ENCODE measurements at regions not wholly inside any gene's neighbourhood (a gene's known extent, or its start where the extent isn't known, plus 50 kb on each side); places are given as distances from the start of the nearest gene placed in this dataset.

- no peak for TF ChIP-seq CTCF (conservative IDR thresholded peaks at IDR 0.05)
- Histone ChIP-seq H3K4me2 (ENCODE audit: insufficient read depth, insufficient read length, low read length) (no peak overlapping the region), H3K27ac (ENCODE audit: insufficient read length, low read depth, low read length) (no peak overlapping the region), H4K20me1 (ENCODE audit: control insufficient read depth, insufficient read depth, insufficient read length) (no peaks in the 10 kb centered on the region), H3K79me1 (ENCODE audit: insufficient read depth, low read depth, low read length, poor library complexity, severe bottlenecking) (no peaks in the 10 kb centered on the region), H2BK12ac (ENCODE audit: insufficient read length, low read depth, low read length) (no peak overlapping the region), H2BK5ac (ENCODE audit: insufficient read length, low read length) (no peak overlapping the region), H3K56ac (ENCODE audit: insufficient read length, low read depth, low read length) (no peak overlapping the region), H3K27me3 (ENCODE audit: insufficient read depth, low read length) (no peaks in the 10 kb centered on the region), H3K9me3 (ENCODE audit: control insufficient read depth, low read depth, low read length) (no peaks in the 10 kb centered on the region), H3T11ph (ENCODE audit: low read length) (no peak overlapping the region), H3K23me2 (ENCODE audit: insufficient read length, low read depth, low read length, poor library complexity, severe bottlenecking) (no peaks in the 10 kb centered on the region), H2BK120ac (ENCODE audit: low read depth, low read length, poor library complexity, severe bottlenecking) (no peak overlapping the region), H2AK5ac (ENCODE audit: insufficient read length, low read length) (no peak overlapping the region), H3K4me1 (ENCODE audit: insufficient read depth, low read length) (no peaks in the 10 kb centered on the region), H3K18ac (ENCODE audit: insufficient read length, low read depth, low read length) (no peak overlapping the region), H3K79me2 (ENCODE audit: insufficient read depth, low read length) (no peaks in the 10 kb centered on the region), H3K23ac (ENCODE audit: insufficient read length, low read depth, low read length) (no peak overlapping the region), H3K9ac (ENCODE audit: extremely low read depth, insufficient read length, low read length) (no peak overlapping the region), H4K8ac (replicated peaks; ENCODE audit: insufficient read length, low read depth, low read length) (no peak overlapping the region), H3K4ac (ENCODE audit: low read depth, low read length) (no peak overlapping the region), H2AFZ (ENCODE audit: low read length) (no peak overlapping the region), H2BK20ac (ENCODE audit: low read depth, low read length, poor library complexity, severe bottlenecking) (no peak overlapping the region), H2BK15ac (ENCODE audit: low read depth, low read length) (no peak overlapping the region), H4K91ac (ENCODE audit: insufficient read length, low read depth, low read length) (no peak overlapping the region), H4K5ac (ENCODE audit: insufficient read length, low read depth, low read length) (no peak overlapping the region), H3K14ac (ENCODE audit: insufficient read depth, low read length) (no peak overlapping the region)
- Mint-ChIP-seq H3K27me3 (ENCODE audit: low read depth) (no peaks in the 10 kb centered on the region), H3K27ac (no peak overlapping the region), H3K4me3 (no peak overlapping the region), H3K36me3 (ENCODE audit: insufficient read depth in 1 of 3, low read depth in 3 of 3) (peaks cover 0 to 44% (median 20%) of the 10 kb centered on the region in 3 experiments; a peak in 5 of 7 replicates), H3K4me1 (peaks cover 10 to 13% of the 10 kb centered on the region in 2 experiments), H3K9me3 (peaks cover 26 to 28% of the 10 kb centered on the region in 2 experiments; a peak in 4 of 5 replicates)
- DNase-seq: no peak
- no CpG with 5 or more reads among the region's 3 CpGs for WGBS (ENCODE audit: extremely low coverage, insufficient read length, low lambda C conversion rate)
These were observed 311.6 kb downstream of the MMUT start for GRCh38 chr6:49151461-49151860.

All from H9 (cell line).